OCI-LY3 (cell line): ENCODE measurements at regions not wholly inside any gene's neighbourhood (a gene's known extent, or its start where the extent isn't known, plus 50 kb on each side); places are given as distances from the start of the nearest gene placed in this dataset.

Experiments used
- H2AFZ ChIP-seq: fragments of 200-600, 300-600 bp; shearing (Covaris generic); 2 replicates; pipeline ENCODE4 v1.6.0; 2014; ENCODE audit warnings: antibody characterized with exemption, low read depth, low read length
- H3K27ac ChIP-seq: fragments of 200-600, 300-600 bp; sonication (generic); 2 replicates; pipeline ENCODE4 v1.5.1; 2014; ENCODE audit warnings: mild to moderate bottlenecking, low read length, moderate library complexity, mixed read lengths
- H3K27me3 ChIP-seq: fragments of 200-600, 300-600 bp; sonication (generic); 2 replicates; pipeline ENCODE4 v1.6.1; 2014; ENCODE audit warnings: low read depth, low read length, mixed read lengths
- H3K36me3 ChIP-seq: fragments of 200-600, 300-600 bp; sonication (generic); replicated peaks from 2 replicates; pipeline ENCODE3; 2014; ENCODE audit warnings: low read depth, low read length, mixed read lengths
- H3K4me1 ChIP-seq: fragments of 300-600, 200-600 bp; sonication (generic); 2 replicates; pipeline ENCODE4 v1.6.1; 2014; ENCODE audit warnings: low read length, mixed read lengths
- H3K4me2 ChIP-seq: fragments of 200-600, 300-600 bp; sonication (generic); 2 replicates; pipeline ENCODE4 v1.6.1; 2014; ENCODE audit warnings: low read length, mixed read lengths
- H3K4me3 ChIP-seq: fragments of 300-600, 200-600 bp; sonication (generic); 2 replicates; pipeline ENCODE4 v1.5.1; 2014; ENCODE audit warnings: antibody characterized with exemption, mild to moderate bottlenecking, low read length, moderate library complexity
- H3K79me2 ChIP-seq: fragments of 300-600, 200-600 bp; shearing (Covaris generic); 2 replicates; pipeline ENCODE4 v1.6.1; 2014; ENCODE audit warnings: mild to moderate bottlenecking, low read length, mixed read lengths
- H3K9ac ChIP-seq: fragments of 300-600, 200-600 bp; shearing (Covaris generic); 2 replicates; pipeline ENCODE4 v1.6.0; 2014; ENCODE audit warnings: mild to moderate bottlenecking, low read length, moderate library complexity
- H3K9me3 ChIP-seq: fragments of 200-600, 300-600 bp; shearing (Covaris generic); 2 replicates; pipeline ENCODE4 v1.6.1; 2014; ENCODE audit warnings: low read length, mixed read lengths; ENCODE audit not compliant: insufficient read depth
- H4K20me1 ChIP-seq: fragments of 200-600, 300-600 bp; sonication (generic); 2 replicates; pipeline ENCODE4 v1.6.1; 2016; ENCODE audit warnings: low read length, mixed read lengths; ENCODE audit not compliant: insufficient read depth
- CTCF ChIP-seq: fragments of 200-600, 300-600 bp; sonication (generic); IDR thresholded peaks from 2 replicates; pipeline ENCODE4 v1.5.1; 2014; ENCODE audit warnings: antibody characterized with exemption, low read length, low read depth
- EZH2phosphoT487 ChIP-seq: fragments of 200-600 bp; shearing (Covaris generic); IDR thresholded peaks from 2 replicates; pipeline ENCODE4 v1.6.1; 2018; ENCODE audit warnings: antibody characterized with exemption, mixed run types, low read depth

GRCh38 chr5:3856036-3856435, 260.4 kb downstream of the IRX1 start:
- Histone ChIP-seq H2AFZ (no peak overlapping the region), H3K4me3 (no peak overlapping the region), H3K4me2 (no peak overlapping the region), H3K36me3 (no peaks in the 10 kb centered on the region), H3K79me2 (no peaks in the 10 kb centered on the region), H4K20me1 (no peaks in the 10 kb centered on the region), H3K27me3 (no peaks in the 10 kb centered on the region), H3K9me3 (no peaks in the 10 kb centered on the region), H3K27ac (no peak overlapping the region), H3K9ac (no peak overlapping the region), H3K4me1 (no peaks in the 10 kb centered on the region)
- TF ChIP-seq EZH2phosphoT487 (no peak), CTCF (no peak)

- Histone ChIP-seq H3K9me3 (no peaks in the 10 kb centered on the region), H3K36me3 (no peaks in the 10 kb centered on the region), H3K27ac (no peak overlapping the region), H3K4me2 (no peak overlapping the region), H3K9ac (no peak overlapping the region), H3K79me2 (no peaks in the 10 kb centered on the region), H3K4me1 (no peaks in the 10 kb centered on the region), H3K27me3 (no peaks in the 10 kb centered on the region), H2AFZ (no peak overlapping the region), H4K20me1 (no peaks in the 10 kb centered on the region), H3K4me3 (no peak overlapping the region)
- TF ChIP-seq CTCF, result no peak
- TF ChIP-seq EZH2phosphoT487, result no peak
Measured at GRCh38 chr5:3858524-3858923, 262.9 kb downstream of the IRX1 start.

GRCh38 chr5:3862906-3863305, 267.3 kb downstream of the IRX1 start:
- Histone ChIP-seq H4K20me1 (no peaks in the 10 kb centered on the region), H3K27ac (no peak overlapping the region), H3K36me3 (no peaks in the 10 kb centered on the region), H3K9me3 (no peaks in the 10 kb centered on the region), H3K27me3 (no peaks in the 10 kb centered on the region), H3K9ac (no peak overlapping the region), H3K4me1 (no peaks in the 10 kb centered on the region), H2AFZ (no peak overlapping the region), H3K4me3 (no peak overlapping the region), H3K4me2 (no peak overlapping the region), H3K79me2 (no peaks in the 10 kb centered on the region)
- TF ChIP-seq EZH2phosphoT487 (no peak), CTCF (no peak)

- Histone ChIP-seq H3K27ac (no peak overlapping the region), H3K9me3 (no peaks in the 10 kb centered on the region), H3K79me2 (no peaks in the 10 kb centered on the region), H3K9ac (no peak overlapping the region), H4K20me1 (no peaks in the 10 kb centered on the region), H2AFZ (no peak overlapping the region), H3K4me1 (no peaks in the 10 kb centered on the region), H3K36me3 (no peaks in the 10 kb centered on the region), H3K4me2 (no peak overlapping the region), H3K4me3 (no peak overlapping the region), H3K27me3 (no peaks in the 10 kb centered on the region)
- TF ChIP-seq CTCF, result no peak
- TF ChIP-seq EZH2phosphoT487, result no peak
Measured at GRCh38 chr5:3875144-3875543, 279.5 kb downstream of the IRX1 start.
